Caco-2 (cell line): ENCODE measurements at regions not wholly inside any gene's neighbourhood (a gene's known extent, or its start where the extent isn't known, plus 50 kb on each side); places are given as distances from the start of the nearest gene placed in this dataset.

Source experiments
- BruUV-seq: library from RNA; stranded (reverse); fragments of 400-500 nt; replicated peaks from 2 replicates; lab custom pipeline; 2021; lab: Mats Ljungman, UMichigan
- CTCF ChIA-PET: fragments of 300-600 bp; sonication (Branson Sonifier 250); formaldehyde crosslinking; loops from one replicate; lab custom pipeline; 2022; ENCODE audit warnings: antibody characterized with exemption; lab: Charles Lee
- POLR2A ChIA-PET: fragments of 300-600 bp; sonication (Branson Sonifier 250); formaldehyde crosslinking; loops from one replicate; lab custom pipeline; 2022; ENCODE audit warnings: antibody characterized with exemption; lab: Charles Lee
- DNase-seq, 2 experiments: peaks; one replicate each; pipeline versions ENCODE4 v3.0.0 to v3.0.0-alpha.2; 2020 to 2022
- H3K27me3 ChIP-seq: replicated peaks from 2 replicates; pipeline ENCODE4 v1.6.0; 2011; ENCODE audit warnings: low read length; ENCODE audit not compliant: control insufficient read depth, insufficient read depth
- H3K36me3 ChIP-seq: 2 replicates; pipeline ENCODE4 v1.5.1; 2011; ENCODE audit warnings: low read length; ENCODE audit not compliant: control insufficient read depth, insufficient read depth
- H3K4me1 ChIP-seq: fragments of 250-450 bp; sonication (Bioruptor Pico); 2 replicates; pipeline ENCODE4 v1.5.1; 2020; ENCODE audit warnings: mild to moderate bottlenecking
- H3K4me3 ChIP-seq: 2 replicates; pipeline ENCODE4 v1.5.1; 2011; ENCODE audit warnings: low read depth, mild to moderate bottlenecking, control low read depth, low read length
- H3K9me3 ChIP-seq: fragments of 250-450 bp; sonication (Bioruptor Pico); 2 replicates; pipeline ENCODE4 v1.5.1; 2020; ENCODE audit warnings: mild to moderate bottlenecking, moderate library complexity
- H3K27ac Mint-ChIP-seq: one replicate; pipeline ENCODE4 v1.8.0; 2022; ENCODE audit warnings: mixed read lengths; ENCODE audit not compliant: unreplicated experiment
- H3K27me3 Mint-ChIP-seq: one replicate; pipeline ENCODE4 v1.8.0; 2022; ENCODE audit warnings: mixed read lengths; ENCODE audit not compliant: insufficient read depth, unreplicated experiment
- H3K36me3 Mint-ChIP-seq: one replicate; pipeline ENCODE4 v1.8.0; 2022; ENCODE audit warnings: mild to moderate bottlenecking, mixed read lengths; ENCODE audit not compliant: insufficient read depth, unreplicated experiment
- H3K4me1 Mint-ChIP-seq: one replicate; pipeline ENCODE4 v1.8.0; 2022; ENCODE audit warnings: low read depth, mixed read lengths; ENCODE audit not compliant: unreplicated experiment
- H3K4me3 Mint-ChIP-seq: one replicate; pipeline ENCODE4 v1.8.0; 2022; ENCODE audit warnings: mild to moderate bottlenecking, moderate library complexity, mixed read lengths; ENCODE audit not compliant: unreplicated experiment
- H3K9me3 Mint-ChIP-seq: one replicate; pipeline ENCODE4 v1.8.0; 2022; ENCODE audit warnings: mixed read lengths; ENCODE audit not compliant: unreplicated experiment
- intact Hi-C: fragments of 100-400 bp; cut with micrococcal nuclease; formaldehyde crosslinking; loops from one replicate; pipeline ENCODE4 v1.10.0; 2022; ENCODE audit not compliant: unreplicated experiment
- TF ChIP-seq, protein P1 (sequence below), 2 experiments: fragments of 200-600 bp in 1 of 2; IDR thresholded peaks; 1 replicate in 1 of 2; 2 replicates in 1 of 2; pipeline versions ENCODE4 v1.5.1 to v1.8.0; 2011 to 2022; ENCODE audit warnings: antibody characterized with exemption in 1 of 2, control low read depth in 1 of 2, inconsistent platforms in 1 of 2, low read depth in 1 of 2, low read length in 1 of 2, mild to moderate bottlenecking in 1 of 2, moderate library complexity in 1 of 2; ENCODE audit not compliant: insufficient read depth in 1 of 2, severe bottlenecking in 1 of 2, unreplicated experiment in 1 of 2

- no peaks in the 10 kb centered on the region for H3K27me3 ChIP-seq
- Mint-ChIP-seq H3K27me3 (peaks cover 7% of the 10 kb centered on the region), H3K36me3 (no peaks in the 10 kb centered on the region), H3K4me3 (no peak overlapping the region), H3K4me1 (no peaks in the 10 kb centered on the region), H3K27ac (no peak overlapping the region), H3K9me3 (no peaks in the 10 kb centered on the region)
- H3K36me3 ChIP-seq, result no peaks in the 10 kb centered on the region
- no peaks in the 10 kb centered on the region for H3K4me1 ChIP-seq
- TF ChIP-seq, protein P1, sequence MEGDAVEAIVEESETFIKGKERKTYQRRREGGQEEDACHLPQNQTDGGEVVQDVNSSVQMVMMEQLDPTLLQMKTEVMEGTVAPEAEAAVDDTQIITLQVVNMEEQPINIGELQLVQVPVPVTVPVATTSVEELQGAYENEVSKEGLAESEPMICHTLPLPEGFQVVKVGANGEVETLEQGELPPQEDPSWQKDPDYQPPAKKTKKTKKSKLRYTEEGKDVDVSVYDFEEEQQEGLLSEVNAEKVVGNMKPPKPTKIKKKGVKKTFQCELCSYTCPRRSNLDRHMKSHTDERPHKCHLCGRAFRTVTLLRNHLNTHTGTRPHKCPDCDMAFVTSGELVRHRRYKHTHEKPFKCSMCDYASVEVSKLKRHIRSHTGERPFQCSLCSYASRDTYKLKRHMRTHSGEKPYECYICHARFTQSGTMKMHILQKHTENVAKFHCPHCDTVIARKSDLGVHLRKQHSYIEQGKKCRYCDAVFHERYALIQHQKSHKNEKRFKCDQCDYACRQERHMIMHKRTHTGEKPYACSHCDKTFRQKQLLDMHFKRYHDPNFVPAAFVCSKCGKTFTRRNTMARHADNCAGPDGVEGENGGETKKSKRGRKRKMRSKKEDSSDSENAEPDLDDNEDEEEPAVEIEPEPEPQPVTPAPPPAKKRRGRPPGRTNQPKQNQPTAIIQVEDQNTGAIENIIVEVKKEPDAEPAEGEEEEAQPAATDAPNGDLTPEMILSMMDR (IDR thresholded peaks at IDR 0.05; ENCODE audit: insufficient read depth in 1 of 2, low read depth in 1 of 2, low read length in 1 of 2, severe bottlenecking in 1 of 2, unreplicated experiment in 1 of 2), result no peak
- H3K4me3 ChIP-seq, result no peak overlapping the region
- ChIA-PET POLR2A (no interaction called here), CTCF (no interaction called here)
- no peaks in the 10 kb centered on the region for H3K9me3 ChIP-seq
- DNase-seq, result no peak
- intact Hi-C loops, result no loop called here
- no TSS peak for BruUV-seq
Measured at GRCh38 chr2:104638190-104638858, 215.6 kb upstream of the POU3F3 start.

GRCh38 chr2:104638859-104639202 is 215.1 kb upstream of the POU3F3 start:
- TF ChIP-seq, protein P1 (IDR thresholded peaks at IDR 0.05; ENCODE audit: insufficient read depth in 1 of 2, low read depth in 1 of 2, low read length in 1 of 2, severe bottlenecking in 1 of 2, unreplicated experiment in 1 of 2), result no peak
- ChIA-PET POLR2A (no interaction called here), CTCF (no interaction called here)
- no peak for DNase-seq
- Histone ChIP-seq H3K9me3 (no peaks in the 10 kb centered on the region), H3K4me1 (no peaks in the 10 kb centered on the region), H3K36me3 (no peaks in the 10 kb centered on the region), H3K4me3 (no peak overlapping the region), H3K27me3 (no peaks in the 10 kb centered on the region)
- no peaks in the 10 kb centered on the region for H3K9me3 Mint-ChIP-seq
- BruUV-seq, result no TSS peak
- no peak overlapping the region for H3K27ac Mint-ChIP-seq
- no peak overlapping the region for H3K4me3 Mint-ChIP-seq
- intact Hi-C loops, result no loop called here
- no peaks in the 10 kb centered on the region for H3K4me1 Mint-ChIP-seq
- H3K36me3 Mint-ChIP-seq, result no peaks in the 10 kb centered on the region
- peaks cover 4% of the 10 kb centered on the region for H3K27me3 Mint-ChIP-seq

GRCh38 chr2:104641786-104642185 is 212.1 kb upstream of the POU3F3 start:
- no peaks in the 10 kb centered on the region for H3K9me3 Mint-ChIP-seq
- POLR2A ChIA-PET, result no interaction called here

More at GRCh38 chr2:104641786-104642185, 212.1 kb upstream of the POU3F3 start:
- no peak for DNase-seq
- no peaks in the 10 kb centered on the region for H3K4me1 Mint-ChIP-seq
- no peak overlapping the region for H3K4me3 Mint-ChIP-seq
- Histone ChIP-seq H3K36me3 (no peaks in the 10 kb centered on the region), H3K4me3 (no peak overlapping the region), H3K9me3 (no peaks in the 10 kb centered on the region), H3K4me1 (no peaks in the 10 kb centered on the region), H3K27me3 (no peaks in the 10 kb centered on the region)
- H3K27me3 Mint-ChIP-seq, result no peaks in the 10 kb centered on the region
- no peak overlapping the region for H3K27ac Mint-ChIP-seq
- H3K36me3 Mint-ChIP-seq, result no peaks in the 10 kb centered on the region
- no TSS peak for BruUV-seq
- intact Hi-C loops, result no loop called here
- TF ChIP-seq, protein P1 (IDR thresholded peaks at IDR 0.05; ENCODE audit: insufficient read depth in 1 of 2, low read depth in 1 of 2, low read length in 1 of 2, severe bottlenecking in 1 of 2, unreplicated experiment in 1 of 2), result no peak
- CTCF ChIA-PET, result no interaction called here
